GM04504 (cell line): ENCODE measurements at regions not wholly inside any gene's neighbourhood (a gene's known extent, or its start where the extent isn't known, plus 50 kb on each side); places are given as distances from the start of the nearest gene placed in this dataset.

Source experiments
- DNase-seq: peaks from one replicate; pipeline ENCODE4 v3.0.0-alpha.2; 2012; ENCODE audit warnings: low read depth

DNA sequence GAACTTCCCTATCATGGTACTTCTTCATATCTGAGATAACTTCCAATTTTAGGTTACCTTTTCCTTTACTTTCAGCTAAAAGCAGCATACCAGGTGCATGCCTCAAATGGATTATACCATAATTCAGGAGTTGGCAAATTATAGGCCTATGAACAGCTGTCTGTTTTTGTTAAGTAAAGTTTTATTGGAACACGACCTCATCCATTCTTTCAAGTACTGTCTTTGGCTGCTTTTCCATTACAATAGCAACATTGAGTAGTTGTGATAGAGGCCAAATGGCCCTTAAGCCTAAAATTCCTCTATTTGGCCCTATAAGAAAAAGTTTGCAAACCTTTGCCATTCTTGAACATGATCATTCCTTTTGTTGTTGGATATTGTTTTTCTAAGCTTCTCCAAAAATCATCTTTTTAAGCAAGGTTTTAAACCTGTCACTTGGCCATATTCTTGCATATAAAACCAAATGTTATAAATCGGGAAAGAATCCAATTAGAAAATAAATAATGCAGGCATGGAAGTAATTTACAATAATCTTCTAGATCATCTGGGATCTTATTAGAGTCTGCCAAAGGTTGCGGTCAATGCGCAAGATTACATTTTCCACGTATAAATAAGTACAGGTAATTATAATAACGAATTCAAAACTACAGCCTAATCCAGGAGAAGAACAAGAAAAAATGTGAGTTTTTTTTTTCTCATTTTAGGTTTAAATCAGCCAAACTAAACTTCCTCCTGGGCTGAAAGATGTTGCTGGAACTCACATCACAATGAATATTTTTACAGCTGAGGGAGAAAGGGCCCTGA lies 226.5 kb upstream of the ANKRD55 start:
- DNase-seq: no peak

DNA sequence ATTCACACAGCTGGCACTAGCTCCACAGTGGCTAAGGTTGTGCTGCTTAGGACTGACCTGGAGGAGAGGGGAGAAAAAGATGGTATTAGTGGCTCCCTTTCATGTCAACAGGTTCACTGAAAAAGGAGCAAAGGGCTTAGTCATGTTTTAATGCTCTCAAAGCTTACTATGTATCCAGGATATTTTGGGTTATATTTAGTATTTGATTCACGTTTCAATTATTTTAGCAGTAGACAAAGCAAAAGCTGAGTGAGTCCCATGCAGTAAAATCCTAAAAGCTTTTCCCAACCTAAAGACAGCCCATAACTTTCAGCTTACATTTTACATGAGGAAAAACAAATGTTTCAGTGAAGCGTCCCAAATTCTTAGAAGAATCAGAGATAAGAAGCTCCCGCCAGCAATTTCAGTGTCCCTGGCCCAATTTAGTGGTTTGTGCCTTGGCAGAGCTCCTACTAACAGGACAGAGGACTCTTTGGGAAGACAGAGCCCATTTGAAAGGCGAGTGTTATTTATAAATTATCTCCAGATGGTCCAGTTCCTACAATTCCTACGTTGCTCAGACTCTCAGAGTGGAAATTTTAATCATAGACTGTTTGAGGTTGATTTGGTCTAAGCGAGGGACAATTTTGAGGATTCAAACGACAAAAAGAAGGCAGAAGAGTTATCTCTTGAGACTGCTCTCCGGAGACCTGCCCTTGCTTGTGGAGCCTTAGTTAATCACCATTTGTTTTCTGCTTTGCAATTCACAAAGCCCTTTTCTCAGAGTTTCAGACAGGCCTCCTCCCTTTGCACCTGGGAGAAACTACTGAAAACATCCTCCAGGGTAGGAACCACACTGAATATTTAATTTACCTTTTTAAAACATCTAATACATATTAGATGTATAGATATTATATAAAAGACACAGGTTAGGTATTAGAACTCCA lies 225.0 kb upstream of the ANKRD55 start:
- peak; percentile 41 for DNase-seq

DNA sequence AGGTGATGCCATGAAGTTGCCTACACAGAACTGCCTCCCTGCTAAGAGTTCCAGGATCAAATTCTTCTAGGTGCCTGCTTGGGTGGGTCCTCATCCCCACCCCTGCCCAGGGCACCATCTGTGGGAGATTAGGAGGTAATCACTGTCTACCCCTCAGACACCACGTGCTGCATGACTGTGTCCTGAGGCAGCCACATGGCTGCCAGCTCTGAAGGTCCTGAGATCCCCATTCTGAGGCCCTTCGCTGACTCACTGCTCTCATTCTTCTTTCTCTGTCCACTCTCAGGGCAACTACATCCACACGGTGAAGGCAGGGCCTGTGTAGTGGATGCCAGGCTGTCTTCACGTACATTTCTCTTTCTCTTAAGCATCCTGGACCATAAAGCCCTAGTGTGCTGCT lies 222.9 kb upstream of the ANKRD55 start:
- peak; percentile 44 for DNase-seq

DNA sequence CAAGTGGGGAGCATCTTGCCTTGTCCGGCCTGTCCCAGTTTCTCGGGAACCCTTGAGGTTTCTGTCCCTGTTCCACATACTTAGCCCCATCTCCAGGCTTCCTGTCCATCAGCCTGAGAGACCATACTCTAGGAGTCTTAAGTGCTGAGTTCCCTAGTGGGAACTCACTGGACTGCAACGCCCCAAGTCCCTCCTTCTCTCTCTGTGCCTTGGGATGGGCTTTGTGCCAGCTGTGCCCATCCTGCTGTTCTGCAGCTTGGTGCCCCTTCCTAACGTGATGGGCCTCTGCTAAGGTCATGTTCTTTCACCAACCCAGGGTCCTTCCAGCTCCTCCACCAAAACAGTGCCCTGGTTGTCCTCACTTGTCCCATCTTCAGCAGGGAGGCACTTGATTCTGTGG lies 222.3 kb upstream of the ANKRD55 start:
- DNase-seq: no peak

DNA sequence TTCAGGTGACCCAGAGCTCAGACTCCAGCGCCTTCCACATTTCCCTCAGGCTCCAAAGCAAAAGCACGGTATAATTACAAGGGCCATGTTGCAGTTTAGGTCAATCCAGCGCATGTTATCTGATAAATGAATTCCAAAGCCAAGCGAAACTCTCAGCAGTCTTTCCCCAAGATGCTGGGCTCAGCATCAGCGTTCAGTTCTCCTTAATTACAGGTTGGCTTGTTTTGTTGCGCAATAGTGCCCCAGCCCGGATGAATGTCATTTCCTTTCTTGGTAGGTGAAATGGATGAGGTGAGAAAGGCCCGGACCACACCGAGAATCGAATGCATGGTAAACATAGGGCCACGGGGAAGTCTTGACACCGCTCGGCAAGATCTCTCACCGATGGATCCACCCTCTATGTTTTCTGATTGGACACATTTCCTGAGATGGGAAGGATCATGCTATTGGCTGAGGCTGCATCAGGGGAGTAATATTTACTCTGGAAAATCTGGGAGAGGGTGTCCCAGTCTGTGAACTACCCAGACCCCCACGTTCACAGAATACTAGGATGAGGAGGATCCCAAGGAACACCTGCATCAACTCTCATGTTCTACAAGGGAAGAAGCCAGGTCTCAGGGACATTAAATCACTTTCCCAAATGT lies 221.2 kb upstream of the ANKRD55 start:
- no peak for DNase-seq

DNA sequence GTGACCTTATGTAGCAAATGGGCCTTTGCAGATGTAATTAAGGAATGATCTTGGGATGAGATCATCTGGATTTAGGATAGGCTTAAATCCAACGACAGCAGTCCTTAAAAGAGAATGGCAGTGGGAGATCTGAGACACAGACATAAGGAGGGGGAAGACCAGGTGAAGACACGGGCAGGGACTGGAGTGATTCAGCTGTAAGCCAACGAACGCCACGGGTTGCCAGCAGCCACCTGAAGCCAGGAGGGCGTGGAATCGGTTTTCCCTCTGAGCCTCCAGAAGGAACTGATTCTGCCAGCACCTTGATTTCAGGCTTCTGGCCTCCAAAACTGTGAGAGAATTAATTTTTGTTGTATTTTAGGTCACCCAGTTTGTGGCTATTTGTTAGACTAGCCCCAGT lies 218.6 kb upstream of the ANKRD55 start:
- DNase-seq: no peak

DNA sequence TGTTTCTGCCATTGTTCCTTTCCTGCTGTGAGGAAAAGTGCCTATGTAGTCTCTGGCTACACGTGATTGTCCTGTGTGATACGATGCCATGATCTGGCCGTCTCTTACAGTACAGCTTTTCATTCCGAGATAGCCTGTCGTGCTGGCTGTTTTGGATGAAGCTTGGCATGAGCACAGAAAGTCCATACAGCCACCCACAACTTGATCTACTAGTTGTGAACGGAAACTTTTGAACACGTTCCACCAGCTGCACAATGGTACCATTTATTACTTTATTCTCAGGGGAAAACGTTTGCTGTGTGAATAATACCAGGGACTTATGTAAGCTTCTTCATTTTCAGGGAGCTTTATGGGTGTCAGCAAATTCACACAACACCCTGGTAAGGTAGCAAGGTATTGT lies 217.6 kb upstream of the ANKRD55 start:
- DNase-seq: no peak

DNA sequence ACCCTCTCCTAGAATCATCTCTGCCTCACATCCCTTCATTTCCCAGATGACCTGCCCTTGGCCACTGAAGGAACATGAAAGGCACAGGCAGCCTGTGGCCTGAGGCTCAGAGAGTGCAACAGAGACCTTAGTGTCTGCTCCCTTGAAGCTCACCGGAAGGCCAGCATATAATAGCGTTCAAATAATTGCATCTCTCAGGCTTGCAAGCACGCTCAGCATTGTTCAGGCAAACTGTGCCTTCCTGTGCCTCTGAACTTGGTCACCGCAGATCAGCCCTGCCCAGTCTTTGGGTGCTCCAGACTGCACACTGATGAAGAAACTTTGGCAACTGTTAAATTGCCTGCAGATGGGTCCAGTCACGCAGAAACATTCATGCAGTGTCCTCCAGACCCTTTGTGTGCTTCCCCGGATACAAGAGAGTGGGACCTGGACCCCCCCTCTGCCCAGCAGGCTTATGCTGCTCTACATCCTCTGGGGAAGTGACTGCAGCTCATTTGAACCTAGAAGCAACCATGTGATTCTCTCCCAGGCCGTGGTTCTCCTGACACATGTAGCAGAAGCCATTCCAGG lies 216.0 kb upstream of the ANKRD55 start:
- no peak for DNase-seq

DNA sequence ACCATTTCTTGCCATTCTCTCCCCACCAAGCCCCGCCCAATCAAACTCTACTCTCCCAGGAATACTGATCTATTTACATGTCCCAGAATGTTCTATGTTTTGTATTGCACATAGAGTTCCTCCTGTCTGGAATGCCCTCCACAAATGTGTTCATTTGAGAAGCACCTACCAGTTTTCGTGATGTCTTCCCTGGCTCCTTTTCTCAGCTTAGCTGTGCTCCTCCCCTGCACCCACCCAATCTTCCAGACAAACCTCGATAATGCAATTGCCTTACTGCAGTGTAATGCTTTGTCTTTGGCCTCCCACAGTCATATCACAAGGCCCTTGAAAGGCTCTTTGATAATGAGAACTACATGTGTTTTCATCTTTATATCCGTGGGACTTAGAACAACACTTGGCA lies 214.5 kb upstream of the ANKRD55 start:
- DNase-seq: no peak

DNA sequence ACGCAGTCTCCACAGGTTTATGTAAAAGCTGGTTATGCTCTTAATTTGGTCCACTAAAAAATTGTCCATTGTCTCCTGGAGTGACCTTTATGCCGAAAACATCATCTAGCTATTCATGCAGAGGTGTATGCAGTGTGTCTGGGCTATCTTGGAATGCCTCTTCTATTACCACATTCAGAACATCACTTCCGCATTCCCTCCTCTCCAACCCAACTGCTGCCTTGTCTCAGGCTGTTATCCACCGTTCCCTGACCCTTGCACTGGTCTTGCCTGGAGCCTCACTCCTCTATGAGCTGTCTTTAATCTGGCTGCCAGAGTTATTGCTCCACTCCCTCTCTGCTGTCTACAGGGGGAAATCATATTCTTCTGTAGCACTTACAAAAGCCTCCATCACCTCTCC lies 214.1 kb upstream of the ANKRD55 start:
- DNase-seq: no peak

DNA sequence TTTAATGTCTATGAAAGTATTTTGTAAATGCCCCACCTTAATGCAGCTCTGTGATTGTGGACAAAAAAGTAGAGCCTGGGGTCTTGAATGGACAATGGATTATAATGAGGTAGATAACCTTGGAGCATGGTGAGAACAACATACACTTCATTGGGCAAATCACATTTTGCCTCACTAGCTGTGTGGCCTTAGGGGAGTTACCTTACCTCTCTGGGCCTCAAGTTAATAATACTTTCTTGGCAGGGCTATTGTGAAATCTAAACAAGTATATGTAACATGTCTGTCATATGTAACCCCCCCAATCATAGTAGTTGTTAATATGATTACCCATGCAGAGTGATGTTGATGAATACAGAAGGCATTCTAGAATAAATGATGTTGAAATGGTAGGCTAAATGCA lies 213.6 kb upstream of the ANKRD55 start:
- DNase-seq: no peak

DNA sequence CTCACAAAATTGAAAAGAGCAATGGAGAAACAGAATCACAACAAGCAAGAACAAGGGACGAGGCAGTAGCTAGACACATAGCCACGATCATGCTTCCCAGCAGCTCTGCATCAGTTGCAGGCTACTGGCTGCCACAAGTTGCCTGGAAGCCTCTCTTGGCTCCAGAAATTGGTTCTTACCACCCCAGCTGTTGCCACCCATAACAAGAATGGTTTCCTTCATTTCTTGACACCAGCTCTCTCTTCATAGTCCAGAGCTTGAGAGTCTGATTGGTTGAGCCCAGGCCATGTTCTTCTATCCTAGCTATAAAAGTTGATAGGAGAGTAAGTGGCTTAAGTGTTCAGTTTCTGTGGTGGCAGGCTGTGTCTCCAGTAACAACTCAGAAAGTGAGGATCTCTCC lies 210.7 kb upstream of the ANKRD55 start:
- DNase-seq: no peak

DNA sequence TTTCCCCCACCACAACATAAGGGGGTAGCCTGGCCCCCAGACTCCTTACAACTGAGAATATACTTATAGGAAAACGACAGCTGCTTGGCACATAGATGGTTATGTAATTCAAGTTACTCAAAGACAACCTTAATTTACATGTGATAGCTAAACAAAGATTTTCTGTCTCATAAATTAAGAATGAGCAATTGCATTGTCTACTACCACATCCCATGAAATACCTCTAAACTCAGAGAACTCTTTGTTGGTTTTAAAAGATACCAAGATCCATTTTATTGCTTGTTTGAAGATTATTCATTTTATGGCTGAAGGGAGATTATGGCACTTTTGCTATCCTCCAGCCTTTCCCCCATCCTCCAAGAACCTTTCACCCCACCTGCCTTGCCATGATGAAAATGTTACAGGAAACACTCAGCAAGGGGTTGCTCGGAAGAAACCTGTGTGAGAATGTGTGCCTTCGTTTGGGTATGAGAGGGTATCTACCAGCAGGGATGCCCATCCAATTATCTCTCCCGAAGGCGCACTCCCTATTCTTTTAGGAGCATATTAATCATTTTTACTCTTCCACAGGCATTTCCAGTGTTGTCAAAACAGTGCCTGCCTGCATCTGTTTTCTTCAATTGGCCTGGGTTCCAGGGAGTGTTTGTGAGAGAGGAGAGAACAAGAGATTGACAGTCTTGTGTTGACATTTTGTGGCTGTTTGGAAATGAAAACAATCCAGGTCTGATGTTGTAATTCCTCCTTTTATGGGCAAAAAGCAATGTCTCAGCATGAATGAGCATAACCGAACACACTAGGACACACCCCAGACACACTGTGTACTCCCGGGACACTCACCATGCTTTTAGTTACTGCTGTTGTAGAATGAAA lies 208.0 kb upstream of the ANKRD55 start:
- peak; percentile 84 for DNase-seq

DNA sequence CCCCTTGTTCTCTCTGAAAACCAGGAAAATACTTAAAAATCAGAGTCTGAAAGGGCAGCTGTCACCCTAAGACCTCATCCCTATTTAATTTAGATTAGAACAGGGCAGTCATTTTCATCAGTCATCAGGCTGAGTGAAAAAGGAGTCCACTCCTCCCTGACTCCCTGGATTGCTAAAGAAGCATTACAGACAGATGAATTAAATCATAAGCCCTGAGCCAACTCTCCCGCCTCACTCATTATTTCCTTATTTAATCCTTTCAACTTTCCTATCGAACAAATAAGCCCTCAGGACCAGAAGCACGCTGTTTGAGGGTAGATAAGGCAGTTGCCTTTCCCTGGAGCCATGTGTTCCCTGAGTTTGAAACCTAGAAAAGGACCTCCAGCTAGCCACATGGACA lies 201.9 kb upstream of the ANKRD55 start:
- no peak for DNase-seq

DNA sequence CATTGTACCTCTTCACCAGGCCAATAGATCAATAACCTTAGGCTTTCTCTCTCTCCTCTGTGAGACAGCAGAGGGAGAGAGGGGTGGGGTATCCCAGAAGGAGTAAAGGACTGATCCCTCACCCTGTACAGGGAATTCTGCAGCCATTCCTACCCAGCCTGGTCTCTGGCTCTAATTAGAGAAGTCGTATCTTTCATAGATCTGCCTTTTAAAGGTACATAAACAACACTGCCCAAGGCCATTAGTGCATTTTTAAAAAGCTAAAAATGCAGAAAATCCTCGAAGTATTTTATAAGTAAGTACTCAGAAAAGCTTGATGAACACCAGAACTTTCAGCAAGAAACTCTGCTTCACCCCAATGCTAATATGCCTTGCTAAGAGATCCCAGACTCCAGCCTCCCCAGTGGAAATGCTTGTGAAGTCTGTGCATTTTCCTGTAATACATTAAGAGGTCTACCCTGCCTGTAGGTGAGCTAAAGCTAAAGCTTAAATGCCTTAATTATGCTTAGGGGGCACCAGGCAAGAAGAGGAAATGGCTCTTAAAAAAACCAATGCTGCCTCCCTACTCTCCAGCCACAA lies 200.0 kb upstream of the ANKRD55 start:
- DNase-seq: no peak

DNA sequence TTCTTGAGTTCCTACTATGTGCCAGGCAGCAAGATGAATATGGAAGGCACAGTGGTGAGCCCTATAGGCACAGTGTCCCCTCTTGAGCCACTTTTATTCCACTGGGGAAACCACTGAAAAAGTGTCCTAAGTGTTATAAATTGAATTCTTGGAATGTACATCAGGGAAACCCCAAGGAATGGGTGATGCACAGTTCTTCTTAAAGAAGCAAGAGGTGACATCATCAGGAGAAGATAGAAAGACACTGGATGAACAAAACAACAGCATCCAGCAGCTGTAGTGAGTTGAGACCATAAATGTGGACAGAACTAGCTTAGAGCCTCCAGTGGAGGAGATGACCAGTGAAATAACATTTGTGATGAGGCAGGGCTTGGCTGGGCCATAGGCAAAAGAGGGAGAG lies 199.2 kb upstream of the ANKRD55 start:
- no peak for DNase-seq

DNA sequence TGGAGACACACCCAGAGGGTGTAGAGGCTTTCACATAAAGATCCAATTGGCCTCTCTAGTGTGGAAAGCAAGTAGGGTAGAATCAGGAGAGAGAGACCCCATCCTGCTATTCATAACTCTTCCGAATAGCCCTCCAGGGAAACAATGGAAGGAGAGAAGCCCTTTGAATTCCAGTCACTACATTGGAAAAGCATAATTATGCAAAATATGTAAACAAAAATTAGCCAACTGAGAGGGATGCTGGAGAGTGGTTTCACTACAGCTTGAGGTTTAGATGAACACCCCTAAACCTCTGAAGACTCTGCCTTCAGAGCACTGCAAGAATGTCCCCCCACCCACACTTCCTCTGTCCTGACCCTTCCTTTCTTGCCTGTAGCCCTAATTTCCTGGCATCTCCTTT lies 197.3 kb upstream of the ANKRD55 start:
- no peak for DNase-seq

DNA sequence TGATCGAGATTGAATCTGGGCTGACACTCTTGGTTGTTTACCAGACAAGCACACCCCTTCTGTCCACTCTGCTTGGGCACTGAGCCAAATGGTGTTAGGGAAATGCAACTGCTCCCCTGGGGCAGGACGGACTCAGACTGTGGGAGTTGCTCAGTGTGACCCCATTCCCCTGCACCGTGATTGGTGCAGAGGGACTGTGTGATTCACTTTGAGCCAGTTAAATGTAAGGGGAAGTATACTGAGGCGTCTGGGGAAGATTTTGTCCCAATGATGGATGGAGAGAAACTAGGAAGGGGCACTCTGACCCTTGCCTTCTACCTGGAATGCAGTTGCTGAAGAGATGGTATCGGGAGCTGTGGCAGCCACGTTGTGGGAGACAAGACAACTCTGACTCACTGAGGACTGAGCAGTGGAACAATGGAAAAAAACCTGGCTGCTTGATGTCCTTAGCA lies 196.0 kb upstream of the ANKRD55 start:
- DNase-seq: no peak

DNA sequence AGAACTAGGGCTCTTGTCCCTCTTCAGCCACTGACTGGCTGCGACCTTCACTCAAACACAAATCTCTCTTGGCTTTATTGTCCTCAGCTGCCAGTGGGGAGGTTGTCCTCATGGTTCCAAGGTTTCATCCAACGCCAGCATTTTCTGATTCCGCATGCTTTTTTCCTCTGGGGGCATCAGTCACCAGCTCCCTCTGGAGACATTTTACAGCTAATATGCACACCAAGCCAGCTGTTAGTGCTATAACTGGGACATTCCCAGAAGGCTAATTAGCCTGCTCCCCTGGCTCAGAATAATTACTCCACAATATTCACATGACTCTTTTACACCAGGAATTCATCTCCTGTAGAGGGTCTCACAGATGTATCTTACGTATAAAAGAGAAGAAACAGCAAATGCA lies 193.6 kb upstream of the ANKRD55 start:
- no peak for DNase-seq

DNA sequence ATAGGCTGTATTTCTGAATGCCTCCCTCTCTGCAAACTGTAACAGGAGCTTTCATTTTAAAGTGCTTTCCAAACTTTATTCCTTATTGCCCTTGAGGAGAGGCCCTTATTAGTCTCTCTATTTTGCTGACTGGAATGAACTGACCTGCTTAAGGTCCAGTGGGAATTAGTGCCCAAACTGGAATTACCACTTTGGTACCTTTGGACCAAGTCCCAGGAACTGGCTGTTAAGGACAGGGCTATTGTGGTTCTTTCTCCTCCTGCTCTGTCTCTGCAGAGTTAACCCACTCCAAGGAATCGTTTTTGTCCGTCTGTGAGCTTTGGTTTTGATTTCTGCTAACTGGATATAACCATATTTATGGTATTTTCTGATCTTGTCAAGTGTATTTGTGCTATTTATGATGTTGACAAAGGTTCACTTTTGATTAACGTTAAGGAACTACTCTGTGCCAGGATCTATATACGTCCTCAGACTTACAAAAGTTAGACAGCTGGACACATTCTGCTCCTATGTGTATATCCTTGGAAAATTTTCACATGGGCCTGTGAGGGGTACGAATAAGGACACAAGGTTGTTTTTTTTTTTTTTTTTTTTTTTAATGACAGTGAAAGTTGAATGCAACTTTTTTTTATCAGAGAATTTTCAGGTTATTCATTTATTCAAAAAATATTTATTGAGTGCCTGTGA lies 189.1 kb upstream of the ANKRD55 start:
- no peak for DNase-seq
